Smooth muscle cell (in vitro differentiated cells): ENCODE measurements at regions not wholly inside any gene's neighbourhood (a gene's known extent, or its start where the extent isn't known, plus 50 kb on each side); places are given as distances from the start of the nearest gene placed in this dataset. TPM values are rescaled to one million over a fixed set of nuclear protein-coding genes. Genes with fewer than 3 reads are reported as not detected.

Experiments used
- DNase-seq: peaks from one replicate; lab custom pipeline; 2025; ENCODE audit not compliant: unreplicated experiment; lab: John Stamatoyannopoulos, UW
- H2AFZ ChIP-seq: fragments of 200-600 bp; sonication (generic); 2 replicates; pipeline ENCODE4 v1.6.0; 2016; ENCODE audit warnings: antibody characterized with exemption, low read depth, mild to moderate bottlenecking
- H3F3A ChIP-seq: fragments of 200-600 bp; sonication (generic); 2 replicates; pipeline ENCODE4 v1.6.0; 2017; ENCODE audit warnings: antibody characterized with exemption, low read depth
- H3K27ac ChIP-seq: fragments of 200-600 bp; sonication (generic); 2 replicates; pipeline ENCODE4 v1.5.1; 2016; ENCODE audit warnings: low read depth, mild to moderate bottlenecking
- H3K27me3 ChIP-seq: fragments of 200-600 bp; sonication (generic); 2 replicates; pipeline ENCODE4 v1.6.1; 2016; ENCODE audit warnings: low read depth, mild to moderate bottlenecking
- H3K36me3 ChIP-seq: fragments of 200-600 bp; sonication (generic); 2 replicates; pipeline ENCODE4 v1.5.1; 2016; ENCODE audit warnings: low read depth
- H3K4me1 ChIP-seq: fragments of 200-600 bp; sonication (generic); 2 replicates; pipeline ENCODE4 v1.5.1; 2016; ENCODE audit warnings: low read depth
- H3K4me2 ChIP-seq: fragments of 200-600 bp; sonication (generic); 2 replicates; pipeline ENCODE4 v1.6.0; 2016; ENCODE audit warnings: mild to moderate bottlenecking
- H3K4me3 ChIP-seq: fragments of 200-600 bp; sonication (generic); 2 replicates; pipeline ENCODE4 v1.5.1; 2016; ENCODE audit warnings: mild to moderate bottlenecking
- H3K79me2 ChIP-seq: fragments of 200-600 bp; sonication (generic); 2 replicates; pipeline ENCODE4 v1.6.0; 2016; ENCODE audit warnings: low read depth, mild to moderate bottlenecking
- H3K9ac ChIP-seq: fragments of 200-600 bp; sonication (generic); 2 replicates; pipeline ENCODE4 v1.6.0; 2016; ENCODE audit warnings: low read depth
- H3K9me3 ChIP-seq: fragments of 200-600 bp; sonication (generic); replicated peaks from 2 replicates; pipeline ENCODE4 v1.5.1; 2016; ENCODE audit warnings: low read depth
- H4K20me1 ChIP-seq: fragments of 200-600 bp; sonication (generic); 2 replicates; pipeline ENCODE4 v1.6.0; 2016; ENCODE audit warnings: low read depth
- CTCF ChIP-seq: fragments of 200-600 bp; sonication (generic); IDR thresholded peaks from 2 replicates; pipeline ENCODE4 v1.5.1; 2017; ENCODE audit warnings: borderline replicate concordance, mild to moderate bottlenecking, antibody characterized with exemption; ENCODE audit not compliant: insufficient read depth, poor library complexity, severe bottlenecking
- WGBS: methylation state at CpG from one replicate; pipeline ENCODE4 v1.1.7; 2016; ENCODE audit warnings: low lambda C conversion rate; 5-methylcytosine and 5-hydroxymethylcytosine counted together
- small RNA-seq: library from RNA; depleted of rRNA; stranded (forward); fragments of <200 nt; gene quantifications from one replicate; pipeline ENCODE3, GENCODE V24; 2014

DNA sequence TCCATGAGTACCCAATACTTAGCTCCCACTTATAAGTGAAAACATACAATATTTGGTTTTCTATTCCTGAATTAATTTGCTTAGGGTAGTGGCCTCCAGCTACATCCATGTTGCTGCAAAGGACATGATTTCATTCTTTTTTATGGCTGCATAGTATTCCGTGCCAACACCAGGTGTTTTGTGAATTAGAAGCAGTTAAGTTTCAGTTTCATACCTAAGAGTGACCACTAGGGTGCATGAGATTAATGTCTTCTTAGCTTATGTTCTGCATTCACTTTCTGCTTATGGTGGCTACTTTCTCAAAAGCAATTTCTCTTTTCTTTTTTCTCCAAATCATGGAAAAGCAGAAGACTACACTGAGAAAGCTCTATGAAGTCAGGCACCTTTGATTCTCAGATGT lies 65.1 kb upstream of the VSTM2A start:
- Histone ChIP-seq H2AFZ (no peak overlapping the region), H3K27me3 (peaks cover 6% of the 10 kb centered on the region), H3K79me2 (no peaks in the 10 kb centered on the region), H3K4me3 (no peak overlapping the region), H4K20me1 (no peaks in the 10 kb centered on the region), H3K27ac (no peak overlapping the region), H3K4me2 (no peak overlapping the region), H3K4me1 (no peaks in the 10 kb centered on the region), H3F3A (no peaks in the 10 kb centered on the region), H3K9me3 (no peaks in the 10 kb centered on the region), H3K36me3 (no peaks in the 10 kb centered on the region), H3K9ac (no peak overlapping the region)
- 100% methylated on average over 1 of the region's 1 CpG for WGBS
- no peak for TF ChIP-seq CTCF
- no peak for DNase-seq

- no peaks in the 10 kb centered on the region for H3F3A ChIP-seq
- H2AFZ ChIP-seq, result no peak overlapping the region
- no peak overlapping the region for H3K27ac ChIP-seq
- H3K4me2 ChIP-seq, result no peak overlapping the region
- DNase-seq, result no peak
- H3K9me3 ChIP-seq, result no peaks in the 10 kb centered on the region
- peaks cover 6% of the 10 kb centered on the region for H3K27me3 ChIP-seq
- H3K9ac ChIP-seq, result no peak overlapping the region
- H3K79me2 ChIP-seq, result no peaks in the 10 kb centered on the region
- no peaks in the 10 kb centered on the region for H3K4me1 ChIP-seq
- H3K4me3 ChIP-seq, result no peak overlapping the region
- no peaks in the 10 kb centered on the region for H4K20me1 ChIP-seq
- no peaks in the 10 kb centered on the region for H3K36me3 ChIP-seq
- 57% methylated on average over 3 of the region's 3 CpGs for WGBS
- no peak for TF ChIP-seq CTCF
These were observed 58.7 kb upstream of the VSTM2A start for GRCh38 chr7:54483523-54483922.

DNA sequence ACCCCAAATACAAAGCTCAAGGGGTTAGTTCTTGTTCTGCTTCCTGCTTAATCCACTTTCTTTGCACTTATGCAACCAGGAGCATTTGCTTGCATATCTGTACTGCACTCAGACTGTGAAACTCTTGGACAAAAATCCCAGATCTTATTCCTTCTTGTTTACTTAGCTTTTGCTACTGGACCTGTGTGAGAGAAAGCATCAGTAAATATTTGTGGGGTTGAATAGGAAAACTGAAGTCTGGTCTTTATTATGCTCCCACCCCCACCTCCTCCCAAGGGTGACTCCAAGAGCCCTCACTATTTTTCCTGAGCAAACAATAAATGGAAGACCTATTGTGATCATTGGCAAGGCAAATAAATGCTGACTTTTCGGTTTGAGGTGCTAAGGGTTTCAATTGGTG lies 57.1 kb upstream of the VSTM2A start:
- 81% methylated on average over 1 of the region's 1 CpG for WGBS
- Histone ChIP-seq H3F3A (no peaks in the 10 kb centered on the region), H3K4me1 (no peaks in the 10 kb centered on the region), H3K4me3 (no peak overlapping the region), H4K20me1 (no peaks in the 10 kb centered on the region), H3K27me3 (peaks cover 6% of the 10 kb centered on the region), H3K4me2 (no peak overlapping the region), H3K79me2 (no peaks in the 10 kb centered on the region), H3K27ac (no peak overlapping the region), H2AFZ (no peak overlapping the region), H3K36me3 (no peaks in the 10 kb centered on the region), H3K9me3 (no peaks in the 10 kb centered on the region), H3K9ac (no peak overlapping the region)
- no peak for DNase-seq
- TF ChIP-seq CTCF, result no peak

Small RNAs in the stretch of these regions (small RNA-seq; reads per million reads assigned to genes)
- gene AC074348.1, result not detected
- 0.16 reads per million for gene RNU2-29P
